H1 (cell line): ENCODE measurements at regions not wholly inside any gene's neighbourhood (a gene's known extent, or its start where the extent isn't known, plus 50 kb on each side); places are given as distances from the start of the nearest gene placed in this dataset.

Experiments used
- ASH2L ChIP-seq: fragments of 200-600, 300-600 bp; sonication (generic); IDR thresholded peaks from one replicate; pipeline ENCODE4 v1.7.1; 2017; ENCODE audit warnings: low read length
- ATF2 ChIP-seq: IDR thresholded peaks from 2 replicates; pipeline ENCODE4 v1.6.1; 2012; ENCODE audit warnings: low read length, inconsistent platforms
- CBX8 ChIP-seq: fragments of 300-800, 300-1000 bp; sonication (generic); IDR thresholded peaks from 2 replicates; pipeline ENCODE4 v1.7.1; 2016; ENCODE audit warnings: low read depth, low read length, borderline replicate concordance
- CTBP2 ChIP-seq: IDR thresholded peaks from 2 replicates; pipeline ENCODE4 v1.7.0; 2011; ENCODE audit warnings: borderline replicate concordance, mild to moderate bottlenecking, moderate library complexity, mixed read lengths, low read length; ENCODE audit not compliant: insufficient read depth, insufficient read length
- KDM1A ChIP-seq: fragments of 200-600, 300-600 bp; sonication (generic); IDR thresholded peaks from 2 replicates; pipeline ENCODE4 v1.7.1; 2016; ENCODE audit warnings: mild to moderate bottlenecking, low read length, borderline replicate concordance
- TF ChIP-seq, protein P1 (sequence below): IDR thresholded peaks from 2 replicates; pipeline ENCODE4 v1.6.1; 2012; ENCODE audit warnings: inconsistent platforms

- TF ChIP-seq ATF2 (no peak), CBX8 (no peak), ASH2L (no peak), KDM1A (no peak), CTBP2 (no peak)
- TF ChIP-seq, protein P1, sequence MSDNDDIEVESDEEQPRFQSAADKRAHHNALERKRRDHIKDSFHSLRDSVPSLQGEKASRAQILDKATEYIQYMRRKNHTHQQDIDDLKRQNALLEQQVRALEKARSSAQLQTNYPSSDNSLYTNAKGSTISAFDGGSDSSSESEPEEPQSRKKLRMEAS = no peak
Observed at GRCh38 chr7:35474100-35474499, 220.2 kb upstream of the TBX20 start (continued).
